ENCODE measurements at regions not wholly inside any gene's neighbourhood (a gene's known extent, or its start where the extent isn't known, plus 50 kb on each side); places are given as distances from the start of the nearest gene placed in this dataset.

GRCh38 chr12:125211464-125211863, 146.2 kb downstream of the AACS start:
- Histone ChIP-seq H3K36me3 (replicated peaks in 1 of 2; ENCODE audit: control extremely low read depth in 1 of 2, control insufficient read depth in 1 of 2, extremely low read depth in 1 of 2, insufficient read depth in 2 of 2, low read length in 1 of 2) (no peaks in the 10 kb centered on the region), H2AFZ (ENCODE audit: insufficient read depth, low read depth, low read length, poor library complexity, severe bottlenecking) (no peak overlapping the region), H4K20me1 (ENCODE audit: control insufficient read depth, insufficient read depth, low read length, poor library complexity, severe bottlenecking) (no peaks in the 10 kb centered on the region), H3K27ac (ENCODE audit: low read length in 2 of 2) (no peak overlapping the region), H3K4me3 (ENCODE audit: control extremely low read depth in 1 of 5, extremely low read depth in 1 of 5, insufficient read depth in 1 of 5, low read depth in 2 of 5, low read length in 4 of 5) (no peak overlapping the region), H3K79me2 (ENCODE audit: control insufficient read depth, insufficient read depth, low read length) (no peaks in the 10 kb centered on the region), H3K4me1 (ENCODE audit: control insufficient read depth in 2 of 2, insufficient read depth in 2 of 2, low read length in 2 of 2) (no peaks in the 10 kb centered on the region), H3K4me2 (replicated peaks; ENCODE audit: low read depth, low read length, poor library complexity, severe bottlenecking) (no peak overlapping the region), H3K27me3 (replicated peaks in 1 of 4; ENCODE audit: control extremely low read depth in 1 of 4, control insufficient read depth in 3 of 4, insufficient read depth in 4 of 4, low read length in 3 of 4) (peaks cover 0 to 3% (median 0%) of the 10 kb centered on the region in 4 experiments), H3K9ac (ENCODE audit: low read length) (no peak overlapping the region), H3K9me3 (ENCODE audit: control extremely low read depth in 1 of 3, control insufficient read depth in 2 of 3, insufficient read depth in 1 of 3, low read length in 2 of 3) (peaks cover 0 to 9% (median 0%) of the 10 kb centered on the region in 3 donors)
- WGBS (ENCODE audit: insufficient coverage), result 86% methylated on average over 4 of the region's 7 CpGs
- DNase-seq, result no peak
- POLR2A ChIA-PET, result interaction anchor here (0.6 kb wide), 1 partner anchor 312 kb away, joined by 6 read pairs; no protein-coding TSS in a partner anchor
- ATAC-seq (ENCODE audit: low read depth), result no peak
- TF ChIP-seq EZH2 (IDR thresholded peaks at IDR 0.05; ENCODE audit: borderline replicate concordance, insufficient read depth, low read depth, low read length, poor library complexity, severe bottlenecking) (no peak), CTCF (IDR thresholded peaks at IDR 0.05) (no peak)
- CTCF ChIA-PET, result no interaction called here
- H3K27ac Mint-ChIP-seq, result no peak overlapping the region
- peaks cover 2% of the 10 kb centered on the region for H3K9me3 Mint-ChIP-seq (ENCODE audit: insufficient read depth)
- peaks cover 30% of the 10 kb centered on the region for H3K27me3 Mint-ChIP-seq
- intact Hi-C loops (cut with micrococcal nuclease), result no loop called here
- no peaks in the 10 kb centered on the region for H3K4me1 Mint-ChIP-seq
- H3K4me3 Mint-ChIP-seq, result no peak overlapping the region

GRCh38 chr12:125214289-125214688, 149.1 kb downstream of the AACS start:
- H3K79me2 ChIP-seq (ENCODE audit: control insufficient read depth, insufficient read depth, low read length), result no peaks in the 10 kb centered on the region
- no peak overlapping the region for H3K9ac ChIP-seq (ENCODE audit: low read length)
- H3K9me3 ChIP-seq (ENCODE audit: control extremely low read depth in 1 of 3, control insufficient read depth in 2 of 3, insufficient read depth in 1 of 3, low read length in 2 of 3), result peaks cover 0 to 9% (median 0%) of the 10 kb centered on the region in 3 donors
- peaks cover 0 to 4% (median 0%) of the 10 kb centered on the region in 4 experiments for H3K27me3 ChIP-seq (replicated peaks in 1 of 4; ENCODE audit: control extremely low read depth in 1 of 4, control insufficient read depth in 3 of 4, insufficient read depth in 4 of 4, low read length in 3 of 4)
- POLR2A ChIA-PET, result no interaction called here
- H3K4me1 ChIP-seq (ENCODE audit: control insufficient read depth in 2 of 2, insufficient read depth in 2 of 2, low read length in 2 of 2), result no peaks in the 10 kb centered on the region
- Mint-ChIP-seq H3K27me3 (peaks cover 21% of the 10 kb centered on the region), H3K4me3 (no peak overlapping the region), H3K4me1 (no peaks in the 10 kb centered on the region), H3K9me3 (ENCODE audit: insufficient read depth) (peaks cover 2% of the 10 kb centered on the region), H3K27ac (no peak overlapping the region)
- intact Hi-C loops (cut with micrococcal nuclease), result no loop called here
- H3K27ac ChIP-seq (ENCODE audit: low read length in 2 of 2), result no peak overlapping the region
- H3K4me3 ChIP-seq (ENCODE audit: control extremely low read depth in 1 of 5, extremely low read depth in 1 of 5, insufficient read depth in 1 of 5, low read depth in 2 of 5, low read length in 4 of 5), result no peak overlapping the region
- ATAC-seq (ENCODE audit: low read depth) (no peak), DNase-seq (no peak)
- no peaks in the 10 kb centered on the region for H4K20me1 ChIP-seq (ENCODE audit: control insufficient read depth, insufficient read depth, low read length, poor library complexity, severe bottlenecking)
- TF ChIP-seq EZH2 (IDR thresholded peaks at IDR 0.05; ENCODE audit: borderline replicate concordance, insufficient read depth, low read depth, low read length, poor library complexity, severe bottlenecking) (no peak), CTCF (IDR thresholded peaks at IDR 0.05) (no peak)
- no peak overlapping the region for H2AFZ ChIP-seq (ENCODE audit: insufficient read depth, low read depth, low read length, poor library complexity, severe bottlenecking)
- no peaks in the 10 kb centered on the region for H3K36me3 ChIP-seq (replicated peaks in 1 of 2; ENCODE audit: control extremely low read depth in 1 of 2, control insufficient read depth in 1 of 2, extremely low read depth in 1 of 2, insufficient read depth in 2 of 2, low read length in 1 of 2)
- H3K4me2 ChIP-seq (replicated peaks; ENCODE audit: low read depth, low read length, poor library complexity, severe bottlenecking), result no peak overlapping the region
- 76% methylated on average over 4 of the region's 5 CpGs for WGBS (ENCODE audit: insufficient coverage)
- CTCF ChIA-PET, result no interaction called here

Measured in B cell (primary cell).